Stimulated activated effector memory CD8-positive, alpha-beta T cell treated with anti-CD3 and anti-CD28 coated beads, Interleukin-12 subunit alpha, Interleukin-12 subunit beta, amount 100 ng/mL, for 72 hours (primary cell): ENCODE measurements at regions not wholly inside any gene's neighbourhood (a gene's known extent, or its start where the extent isn't known, plus 50 kb on each side); places are given as distances from the start of the nearest gene placed in this dataset.
"Not testable (repeated sequence)": the region's sequence is repeated elsewhere in the genome, so short reads cannot be mapped to it uniquely, and the experiment has no call there.

ENCODE experiments used
- ATAC-seq: fragments of 150-1000 bp; cut with Tn5 transposase; 2 replicates; pipeline ENCODE4 v1.10.0; 2021
- DNase-seq, 2 donors: peaks; one replicate each; pipeline ENCODE4 v3.0.0; 2021 to 2022; ENCODE audit warnings: low spot score in 2 of 2
- H3K27ac Mint-ChIP-seq: one replicate; pipeline ENCODE4 v1.8.0; 2022; ENCODE audit warnings: mild to moderate bottlenecking, mixed read lengths
- H3K36me3 Mint-ChIP-seq: one replicate; pipeline ENCODE4 v1.8.0; 2022; ENCODE audit warnings: mild to moderate bottlenecking, mixed read lengths
- H3K4me1 Mint-ChIP-seq: one replicate; pipeline ENCODE4 v1.8.0; 2022; ENCODE audit warnings: mixed read lengths
- H3K4me3 Mint-ChIP-seq: one replicate; pipeline ENCODE4 v1.8.0; 2022; ENCODE audit warnings: mild to moderate bottlenecking, mixed read lengths
- H3K9me3 Mint-ChIP-seq: one replicate; pipeline ENCODE4 v1.8.0; 2022; ENCODE audit warnings: mixed read lengths

GRCh38 chr6:10311546-10312405, 103.1 kb downstream of the TFAP2A start:
- H3K9me3 Mint-ChIP-seq, H3K36me3 Mint-ChIP-seq, H3K4me1 Mint-ChIP-seq, H3K27ac Mint-ChIP-seq, H3K4me3 Mint-ChIP-seq, ATAC-seq, DNase-seq: not testable (repeated sequence)

GRCh38 chr6:10310826-10311225, 104.0 kb downstream of the TFAP2A start:
- ATAC-seq (no peak), DNase-seq (no peak)
- H3K27ac Mint-ChIP-seq, result no peak overlapping the region
- no peak overlapping the region for H3K4me3 Mint-ChIP-seq
- H3K9me3 Mint-ChIP-seq, result no peaks in the 10 kb centered on the region
- H3K36me3 Mint-ChIP-seq, result no peaks in the 10 kb centered on the region
- no peaks in the 10 kb centered on the region for H3K4me1 Mint-ChIP-seq

- no peak overlapping the region for H3K27ac Mint-ChIP-seq
- ATAC-seq, result no peak
- H3K9me3 Mint-ChIP-seq, result no peaks in the 10 kb centered on the region
- H3K4me3 Mint-ChIP-seq, result no peak overlapping the region
- H3K36me3 Mint-ChIP-seq, result no peaks in the 10 kb centered on the region
- DNase-seq, result no peak
- no peaks in the 10 kb centered on the region for H3K4me1 Mint-ChIP-seq
Observed at GRCh38 chr6:10310330-10310653, 104.6 kb downstream of the TFAP2A start.

GRCh38 chr6:10309457-10310329, 105.2 kb downstream of the TFAP2A start:
- Mint-ChIP-seq H3K4me3 (no peak overlapping the region), H3K36me3 (no peaks in the 10 kb centered on the region), H3K4me1 (no peaks in the 10 kb centered on the region), H3K9me3 (no peaks in the 10 kb centered on the region), H3K27ac (no peak overlapping the region)
- ATAC-seq (no peak), DNase-seq (no peak)

GRCh38 chr6:10307476-10307875, 107.4 kb downstream of the TFAP2A start:
- no peak for ATAC-seq
- H3K9me3 Mint-ChIP-seq, result no peaks in the 10 kb centered on the region
- H3K36me3 Mint-ChIP-seq, result no peaks in the 10 kb centered on the region
- H3K4me3 Mint-ChIP-seq, result no peak overlapping the region
- H3K27ac Mint-ChIP-seq, result no peak overlapping the region
- no peaks in the 10 kb centered on the region for H3K4me1 Mint-ChIP-seq
- DNase-seq, result no peak

- Mint-ChIP-seq H3K36me3 (no peaks in the 10 kb centered on the region), H3K9me3 (no peaks in the 10 kb centered on the region), H3K27ac (no peak overlapping the region), H3K4me1 (no peaks in the 10 kb centered on the region), H3K4me3 (no peak overlapping the region)
- ATAC-seq, result no peak
- no peak for DNase-seq
Observed at GRCh38 chr6:10307028-10307427, 107.8 kb downstream of the TFAP2A start.

- Mint-ChIP-seq H3K36me3 (no peaks in the 10 kb centered on the region), H3K27ac (no peak overlapping the region), H3K9me3 (no peaks in the 10 kb centered on the region), H3K4me3 (no peak overlapping the region), H3K4me1 (no peaks in the 10 kb centered on the region)
- ATAC-seq (no peak), DNase-seq (no peak)
Observed at GRCh38 chr6:10305790-10306415, 109.0 kb downstream of the TFAP2A start.

GRCh38 chr6:10303608-10304506, 111.0 kb downstream of the TFAP2A start:
- H3K4me3 Mint-ChIP-seq, result no peak overlapping the region
- H3K27ac Mint-ChIP-seq, result no peak overlapping the region
- no peaks in the 10 kb centered on the region for H3K36me3 Mint-ChIP-seq
- H3K4me1 Mint-ChIP-seq, result no peaks in the 10 kb centered on the region
- H3K9me3 Mint-ChIP-seq, result peaks cover 2% of the 10 kb centered on the region
- no peak for ATAC-seq
- no peak for DNase-seq

GRCh38 chr6:10302566-10303235, 112.2 kb downstream of the TFAP2A start:
- ATAC-seq, result no peak
- no peaks in the 10 kb centered on the region for H3K4me1 Mint-ChIP-seq
- no peak overlapping the region for H3K27ac Mint-ChIP-seq
- no peaks in the 10 kb centered on the region for H3K36me3 Mint-ChIP-seq
- H3K9me3 Mint-ChIP-seq, result peaks cover 3% of the 10 kb centered on the region
- DNase-seq, result no peak
- no peak overlapping the region for H3K4me3 Mint-ChIP-seq

GRCh38 chr6:10300071-10300470, 114.8 kb downstream of the TFAP2A start:
- no peaks in the 10 kb centered on the region for H3K36me3 Mint-ChIP-seq
- H3K4me3 Mint-ChIP-seq, result no peak overlapping the region
- no peaks in the 10 kb centered on the region for H3K4me1 Mint-ChIP-seq
- peaks cover 3% of the 10 kb centered on the region for H3K9me3 Mint-ChIP-seq
- no peak for DNase-seq
- no peak overlapping the region for H3K27ac Mint-ChIP-seq
- no peak for ATAC-seq

- DNase-seq, result no peak
- no peaks in the 10 kb centered on the region for H3K36me3 Mint-ChIP-seq
- ATAC-seq, result no peak
- H3K27ac Mint-ChIP-seq, result no peak overlapping the region
- no peak overlapping the region for H3K4me3 Mint-ChIP-seq
- H3K4me1 Mint-ChIP-seq, result no peaks in the 10 kb centered on the region
- H3K9me3 Mint-ChIP-seq, result peaks cover 3% of the 10 kb centered on the region
Observed at GRCh38 chr6:10297832-10298231, 117.0 kb downstream of the TFAP2A start.

GRCh38 chr6:10278746-10279145, 136.1 kb downstream of the TFAP2A start:
- Mint-ChIP-seq H3K9me3 (peaks cover 13% of the 10 kb centered on the region), H3K4me1 (no peaks in the 10 kb centered on the region), H3K36me3 (no peaks in the 10 kb centered on the region), H3K27ac (no peak overlapping the region), H3K4me3 (no peak overlapping the region)
- DNase-seq (no peak), ATAC-seq (no peak)

- H3K27ac Mint-ChIP-seq, result no peak overlapping the region
- ATAC-seq, result no peak
Observed at GRCh38 chr6:10276660-10277287, 138.1 kb downstream of the TFAP2A start.

GRCh38 chr6:10276106-10276505, 138.8 kb downstream of the TFAP2A start:
- Mint-ChIP-seq H3K9me3 (peaks cover 16% of the 10 kb centered on the region), H3K4me1 (no peaks in the 10 kb centered on the region), H3K4me3 (no peak overlapping the region), H3K36me3 (no peaks in the 10 kb centered on the region), H3K27ac (no peak overlapping the region)
- no peak for DNase-seq
- no peak for ATAC-seq

More at GRCh38 chr6:10276660-10277287, 138.1 kb downstream of the TFAP2A start:
- no peaks in the 10 kb centered on the region for H3K36me3 Mint-ChIP-seq
- no peak overlapping the region for H3K4me3 Mint-ChIP-seq
- no peaks in the 10 kb centered on the region for H3K4me1 Mint-ChIP-seq
- DNase-seq, result no peak
- H3K9me3 Mint-ChIP-seq, result peaks cover 16% of the 10 kb centered on the region
